ENCODE measurements at regions not wholly inside any gene's neighbourhood (a gene's known extent, or its start where the extent isn't known, plus 50 kb on each side); places are given as distances from the start of the nearest gene placed in this dataset.

- TF ChIP-seq, protein P1, sequence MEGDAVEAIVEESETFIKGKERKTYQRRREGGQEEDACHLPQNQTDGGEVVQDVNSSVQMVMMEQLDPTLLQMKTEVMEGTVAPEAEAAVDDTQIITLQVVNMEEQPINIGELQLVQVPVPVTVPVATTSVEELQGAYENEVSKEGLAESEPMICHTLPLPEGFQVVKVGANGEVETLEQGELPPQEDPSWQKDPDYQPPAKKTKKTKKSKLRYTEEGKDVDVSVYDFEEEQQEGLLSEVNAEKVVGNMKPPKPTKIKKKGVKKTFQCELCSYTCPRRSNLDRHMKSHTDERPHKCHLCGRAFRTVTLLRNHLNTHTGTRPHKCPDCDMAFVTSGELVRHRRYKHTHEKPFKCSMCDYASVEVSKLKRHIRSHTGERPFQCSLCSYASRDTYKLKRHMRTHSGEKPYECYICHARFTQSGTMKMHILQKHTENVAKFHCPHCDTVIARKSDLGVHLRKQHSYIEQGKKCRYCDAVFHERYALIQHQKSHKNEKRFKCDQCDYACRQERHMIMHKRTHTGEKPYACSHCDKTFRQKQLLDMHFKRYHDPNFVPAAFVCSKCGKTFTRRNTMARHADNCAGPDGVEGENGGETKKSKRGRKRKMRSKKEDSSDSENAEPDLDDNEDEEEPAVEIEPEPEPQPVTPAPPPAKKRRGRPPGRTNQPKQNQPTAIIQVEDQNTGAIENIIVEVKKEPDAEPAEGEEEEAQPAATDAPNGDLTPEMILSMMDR (IDR thresholded peaks at IDR 0.05): no peak
- no peak for TF ChIP-seq POLR2AphosphoS5 (IDR thresholded peaks at IDR 0.05)
Measured at GRCh38 chr3:5542472-5542871, 355.0 kb downstream of the EDEM1 start.
